MM.1S (cell line): ENCODE measurements at regions not wholly inside any gene's neighbourhood (a gene's known extent, or its start where the extent isn't known, plus 50 kb on each side); places are given as distances from the start of the nearest gene placed in this dataset.

Experiments
- CTCF ChIP-seq: fragments of 300-600 bp; sonication (generic); IDR thresholded peaks from 2 replicates; pipeline ENCODE4 v1.5.1; 2016; ENCODE audit warnings: antibody characterized with exemption, low read length, mixed read lengths
- EZH2phosphoT487 ChIP-seq: fragments of 300-600 bp; sonication (generic); IDR thresholded peaks from 2 replicates; pipeline ENCODE4 v1.6.1; 2018; ENCODE audit warnings: antibody characterized with exemption, low read length

- TF ChIP-seq CTCF (peak; percentile 13; the same call in 1 of the 2 replicates), EZH2phosphoT487 (no peak)
These were observed 315.2 kb upstream of the B3GAT1 start for GRCh38 chr11:134727204-134727603.
